ENCODE measurements at regions not wholly inside any gene's neighbourhood (a gene's known extent, or its start where the extent isn't known, plus 50 kb on each side); places are given as distances from the start of the nearest gene placed in this dataset.
"Not testable (repeated sequence)": the region's sequence is repeated elsewhere in the genome, so short reads cannot be mapped to it uniquely, and the experiment has no call there.

DNA sequence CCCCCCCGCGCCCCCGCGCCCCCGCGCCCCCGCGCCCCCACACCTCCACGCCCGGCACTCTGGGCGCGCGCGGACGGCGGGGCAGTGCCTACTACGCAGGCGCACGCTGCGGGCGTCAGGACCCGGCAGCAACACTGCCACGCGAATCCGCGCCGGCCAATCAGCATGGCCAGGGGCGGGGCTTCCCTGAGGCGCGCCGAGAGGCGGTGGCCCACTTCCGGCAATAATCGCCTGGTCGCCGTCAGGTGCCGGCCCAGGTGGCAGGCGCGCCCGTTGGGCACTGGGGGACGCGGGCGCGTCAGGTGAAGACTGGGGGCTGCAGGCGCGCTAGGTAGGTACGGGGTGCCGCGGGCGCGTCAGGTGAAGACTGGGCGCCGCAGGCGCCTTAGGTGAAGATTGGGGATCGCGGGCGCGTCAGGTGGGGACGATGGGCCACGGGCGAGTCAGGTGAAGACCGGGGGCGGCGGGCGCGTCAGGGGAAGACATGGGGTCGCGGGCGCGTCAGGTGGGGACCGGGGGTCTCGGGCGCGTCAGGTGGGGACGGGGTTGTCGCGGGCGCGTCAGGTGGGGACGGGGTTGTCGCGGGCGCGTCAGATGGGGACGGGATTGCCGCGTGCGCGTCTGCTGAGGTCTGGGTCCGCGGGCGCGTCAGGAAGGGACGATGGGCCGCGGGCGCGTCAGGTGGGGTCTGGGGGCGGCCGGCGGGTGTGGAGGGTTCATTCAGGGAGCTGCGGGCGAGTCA, 219.1 kb downstream of the RTP5 start:
- Histone ChIP-seq H4K20me1 (ENCODE audit: low read depth, low read length) (no peaks in the 10 kb centered on the region), H3K4me3 (ENCODE audit: insufficient read depth, low read length, poor library complexity, severe bottlenecking) (peak overlapping the region; percentile 79), H3K4me2 (ENCODE audit: low read depth, low read length, poor library complexity, severe bottlenecking) (peak overlapping the region; percentile 59), H3K27me3 (ENCODE audit: low read length) (no peaks in the 10 kb centered on the region), H2AFZ (ENCODE audit: low read depth, low read length, severe bottlenecking) (peak overlapping the region; percentile 97), H3K79me2 (ENCODE audit: insufficient read depth, low read length) (no peaks in the 10 kb centered on the region), H3K9me3 (ENCODE audit: insufficient read depth, low read length) (no peaks in the 10 kb centered on the region), H3K9me2 (replicated peaks; ENCODE audit: insufficient read depth, low read length) (no peaks in the 10 kb centered on the region), H3K36me3 (ENCODE audit: low read length) (no peaks in the 10 kb centered on the region), H3K27ac (ENCODE audit: low read depth, low read length) (no peak overlapping the region), H3K9ac (ENCODE audit: low read length) (peak overlapping the region; percentile 66), H3F3A (ENCODE audit: insufficient read depth) (peaks cover 12% of the 10 kb centered on the region; the same call in 1 of the 2 replicates)
- TF ChIP-seq EZH2phosphoT487 (conservative IDR thresholded peaks at IDR 0.05; ENCODE audit: low read length), result no peak
- TF ChIP-seq CTCF (IDR thresholded peaks at IDR 0.05; ENCODE audit: insufficient read depth, low read length, poor library complexity, severe bottlenecking), result no peak

DNA sequence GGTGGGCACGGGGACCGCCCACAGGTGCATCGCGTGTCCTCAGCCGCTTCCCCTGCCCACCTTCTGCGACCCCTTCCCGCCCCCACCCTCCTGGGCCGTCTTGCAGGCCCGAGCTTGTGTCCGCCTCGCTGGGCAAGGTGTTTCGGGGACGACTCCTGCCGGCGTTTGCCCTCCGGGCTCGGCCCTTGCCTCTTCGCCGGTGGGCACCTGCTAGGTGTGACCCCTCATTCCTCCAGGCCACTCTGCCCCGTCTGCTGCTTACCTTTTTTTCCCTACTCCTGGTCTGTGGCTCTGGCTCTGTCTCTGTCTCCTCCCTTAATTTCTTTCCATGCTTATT, 219.7 kb downstream of the RTP5 start:
- not testable (repeated sequence) for H3K79me2 ChIP-seq (ENCODE audit: insufficient read depth, low read length); H3K9me3 ChIP-seq (ENCODE audit: insufficient read depth, low read length); H2AFZ ChIP-seq (ENCODE audit: low read depth, low read length, severe bottlenecking); H4K20me1 ChIP-seq (ENCODE audit: low read depth, low read length); H3K27me3 ChIP-seq (ENCODE audit: low read length); H3K9me2 ChIP-seq (replicated peaks; ENCODE audit: insufficient read depth, low read length); H3K27ac ChIP-seq (ENCODE audit: low read depth, low read length); H3K36me3 ChIP-seq (ENCODE audit: low read length)
- H3K4me3 ChIP-seq (ENCODE audit: insufficient read depth, low read length, poor library complexity, severe bottlenecking), result peak overlapping the region; percentile 79
- peak overlapping the region; percentile 66 for H3K9ac ChIP-seq (ENCODE audit: low read length)
- H3K4me2 ChIP-seq (ENCODE audit: low read depth, low read length, poor library complexity, severe bottlenecking), result peak overlapping the region; percentile 59
- peaks cover 12% of the 10 kb centered on the region; the same call in 1 of the 2 replicates for H3F3A ChIP-seq (ENCODE audit: insufficient read depth)

DNA sequence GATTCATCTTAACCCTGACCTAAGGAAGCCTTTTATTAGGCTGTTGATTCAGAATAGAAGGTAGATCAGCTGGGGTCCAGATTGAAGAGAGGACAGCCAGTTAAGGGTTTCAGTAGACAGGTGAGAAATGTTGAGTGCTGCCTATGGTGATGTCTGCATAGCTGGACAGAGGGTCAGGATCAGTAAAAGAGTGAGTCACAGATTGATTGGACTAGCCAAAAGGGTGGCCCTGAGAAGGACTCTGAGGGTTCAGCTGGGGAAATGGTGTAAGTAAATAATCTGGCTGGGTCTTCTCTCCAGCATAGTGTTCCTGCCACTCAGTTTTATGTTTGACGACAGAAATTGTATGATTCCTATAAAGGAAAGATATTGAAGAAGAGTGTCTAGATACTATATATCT, 227.7 kb downstream of the RTP5 start:
- not testable (repeated sequence) for H3K4me2 ChIP-seq (ENCODE audit: low read depth, low read length, poor library complexity, severe bottlenecking); H3K9me2 ChIP-seq (replicated peaks; ENCODE audit: insufficient read depth, low read length); H3K4me3 ChIP-seq (ENCODE audit: insufficient read depth, low read length, poor library complexity, severe bottlenecking); H3K27me3 ChIP-seq (ENCODE audit: low read length); H3K27ac ChIP-seq (ENCODE audit: low read depth, low read length); H3K79me2 ChIP-seq (ENCODE audit: insufficient read depth, low read length); H3F3A ChIP-seq (ENCODE audit: insufficient read depth); H3K9me3 ChIP-seq (ENCODE audit: insufficient read depth, low read length); H4K20me1 ChIP-seq (ENCODE audit: low read depth, low read length); H3K9ac ChIP-seq (ENCODE audit: low read length); H2AFZ ChIP-seq (ENCODE audit: low read depth, low read length, severe bottlenecking); H3K36me3 ChIP-seq (ENCODE audit: low read length)

- Histone ChIP-seq H3K27me3 (ENCODE audit: low read length) (no peaks in the 10 kb centered on the region), H3K79me2 (ENCODE audit: insufficient read depth, low read length) (no peaks in the 10 kb centered on the region), H3K9me2 (replicated peaks; ENCODE audit: insufficient read depth, low read length) (no peaks in the 10 kb centered on the region), H4K20me1 (ENCODE audit: low read depth, low read length) (no peaks in the 10 kb centered on the region), H3K9ac (ENCODE audit: low read length) (no peak overlapping the region), H3F3A (ENCODE audit: insufficient read depth) (no peaks in the 10 kb centered on the region), H3K9me3 (ENCODE audit: insufficient read depth, low read length) (no peaks in the 10 kb centered on the region), H3K27ac (ENCODE audit: low read depth, low read length) (no peak overlapping the region), H3K4me2 (ENCODE audit: low read depth, low read length, poor library complexity, severe bottlenecking) (no peak overlapping the region), H3K4me3 (ENCODE audit: insufficient read depth, low read length, poor library complexity, severe bottlenecking) (no peak overlapping the region), H3K36me3 (ENCODE audit: low read length) (no peaks in the 10 kb centered on the region), H2AFZ (ENCODE audit: low read depth, low read length, severe bottlenecking) (no peak overlapping the region)
- TF ChIP-seq CTCF (IDR thresholded peaks at IDR 0.05; ENCODE audit: insufficient read depth, low read length, poor library complexity, severe bottlenecking), result no peak
- TF ChIP-seq EZH2phosphoT487 (conservative IDR thresholded peaks at IDR 0.05; ENCODE audit: low read length), result no peak
These were observed 228.5 kb downstream of the RTP5 start for GRCh38 chr2:242098034-242098433.

Measured in SU-DHL-6 (cell line).